B cell (primary cell): ENCODE measurements at regions not wholly inside any gene's neighbourhood (a gene's known extent, or its start where the extent isn't known, plus 50 kb on each side); places are given as distances from the start of the nearest gene placed in this dataset.

Source experiments
- EZH2 ChIP-seq: IDR thresholded peaks from 2 replicates; pipeline ENCODE4 v1.6.1; 2012; ENCODE audit warnings: borderline replicate concordance, low read depth, mild to moderate bottlenecking, moderate library complexity, low read length; ENCODE audit not compliant: insufficient read depth, poor library complexity, severe bottlenecking
- TF ChIP-seq, protein P1 (sequence below): fragments of 200-600 bp; IDR thresholded peaks from one replicate; pipeline ENCODE4 v1.8.0; 2022; ENCODE audit warnings: antibody characterized with exemption, mild to moderate bottlenecking

DNA sequence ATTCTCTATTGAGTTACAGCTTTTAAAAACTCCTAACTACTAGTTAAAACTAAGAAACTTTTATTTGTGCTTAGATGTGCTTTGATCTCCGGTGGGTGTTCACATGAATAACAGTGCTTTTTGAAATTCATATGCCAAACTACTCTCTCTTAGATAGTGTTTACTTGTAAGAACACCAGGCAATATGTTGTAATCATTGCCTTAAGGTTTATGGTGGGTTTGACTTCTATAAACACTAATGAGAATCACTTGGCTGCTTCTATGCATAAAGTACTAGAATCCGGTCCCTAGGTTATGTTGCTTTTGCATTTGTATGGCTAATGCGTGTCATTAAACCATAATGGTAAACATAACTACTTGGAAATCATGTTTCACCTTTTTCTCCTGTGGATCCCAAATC is 203.9 kb upstream of the VSTM2A start:
- TF ChIP-seq, protein P1, sequence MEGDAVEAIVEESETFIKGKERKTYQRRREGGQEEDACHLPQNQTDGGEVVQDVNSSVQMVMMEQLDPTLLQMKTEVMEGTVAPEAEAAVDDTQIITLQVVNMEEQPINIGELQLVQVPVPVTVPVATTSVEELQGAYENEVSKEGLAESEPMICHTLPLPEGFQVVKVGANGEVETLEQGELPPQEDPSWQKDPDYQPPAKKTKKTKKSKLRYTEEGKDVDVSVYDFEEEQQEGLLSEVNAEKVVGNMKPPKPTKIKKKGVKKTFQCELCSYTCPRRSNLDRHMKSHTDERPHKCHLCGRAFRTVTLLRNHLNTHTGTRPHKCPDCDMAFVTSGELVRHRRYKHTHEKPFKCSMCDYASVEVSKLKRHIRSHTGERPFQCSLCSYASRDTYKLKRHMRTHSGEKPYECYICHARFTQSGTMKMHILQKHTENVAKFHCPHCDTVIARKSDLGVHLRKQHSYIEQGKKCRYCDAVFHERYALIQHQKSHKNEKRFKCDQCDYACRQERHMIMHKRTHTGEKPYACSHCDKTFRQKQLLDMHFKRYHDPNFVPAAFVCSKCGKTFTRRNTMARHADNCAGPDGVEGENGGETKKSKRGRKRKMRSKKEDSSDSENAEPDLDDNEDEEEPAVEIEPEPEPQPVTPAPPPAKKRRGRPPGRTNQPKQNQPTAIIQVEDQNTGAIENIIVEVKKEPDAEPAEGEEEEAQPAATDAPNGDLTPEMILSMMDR = no peak
- no peak for TF ChIP-seq EZH2
